Activated CD8-positive, alpha-beta T cell treated with anti-CD3 and anti-CD28 coated beads for 36 hours (primary cell): ENCODE measurements at regions not wholly inside any gene's neighbourhood (a gene's known extent, or its start where the extent isn't known, plus 50 kb on each side); places are given as distances from the start of the nearest gene placed in this dataset.

Experiments
- ATAC-seq: fragments of 200-7000 bp; cut with Tn5 transposase; one replicate; pipeline ENCODE4 v1.10.0; 2021; ENCODE audit warnings: mild to moderate bottlenecking, moderate library complexity
- CTCF ChIA-PET: fragments of 350-600 bp; sonication (Branson Sonifier 250); formaldehyde crosslinking; loops from one replicate; lab custom pipeline; 2021; ENCODE audit warnings: antibody characterized with exemption; lab: Charles Lee
- POLR2A ChIA-PET: fragments of 350-600 bp; sonication (Branson Sonifier 250); formaldehyde crosslinking; loops from one replicate; lab custom pipeline; 2021; ENCODE audit warnings: antibody characterized with exemption; lab: Charles Lee
- DNase-seq: peaks from one replicate; pipeline ENCODE4 v3.0.0-alpha.2; 2020
- H3K27ac Mint-ChIP-seq: one replicate; pipeline ENCODE4 v1.8.0; 2021; ENCODE audit warnings: mild to moderate bottlenecking, mixed read lengths
- H3K27me3 Mint-ChIP-seq: one replicate; pipeline ENCODE4 v1.8.0; 2021; ENCODE audit warnings: mixed read lengths
- H3K36me3 Mint-ChIP-seq: one replicate; pipeline ENCODE4 v1.8.0; 2021; ENCODE audit warnings: low read depth, mixed read lengths
- H3K4me1 Mint-ChIP-seq: one replicate; pipeline ENCODE4 v1.8.0; 2021; ENCODE audit warnings: low read depth, mixed read lengths
- H3K4me3 Mint-ChIP-seq: one replicate; pipeline ENCODE4 v1.8.0; 2021; ENCODE audit warnings: mild to moderate bottlenecking, moderate library complexity, mixed read lengths
- H3K9me3 Mint-ChIP-seq: one replicate; pipeline ENCODE4 v1.8.0; 2021; ENCODE audit warnings: mixed read lengths
- intact Hi-C: fragments of 100-400 bp; cut with micrococcal nuclease; formaldehyde crosslinking; loops from one replicate; pipeline ENCODE4 v1.10.0; 2022
- TF ChIP-seq, protein P1 (sequence below): fragments of 200-600 bp; IDR thresholded peaks from one replicate; pipeline ENCODE4 v1.8.0; 2022; ENCODE audit warnings: antibody characterized with exemption, mild to moderate bottlenecking

DNA sequence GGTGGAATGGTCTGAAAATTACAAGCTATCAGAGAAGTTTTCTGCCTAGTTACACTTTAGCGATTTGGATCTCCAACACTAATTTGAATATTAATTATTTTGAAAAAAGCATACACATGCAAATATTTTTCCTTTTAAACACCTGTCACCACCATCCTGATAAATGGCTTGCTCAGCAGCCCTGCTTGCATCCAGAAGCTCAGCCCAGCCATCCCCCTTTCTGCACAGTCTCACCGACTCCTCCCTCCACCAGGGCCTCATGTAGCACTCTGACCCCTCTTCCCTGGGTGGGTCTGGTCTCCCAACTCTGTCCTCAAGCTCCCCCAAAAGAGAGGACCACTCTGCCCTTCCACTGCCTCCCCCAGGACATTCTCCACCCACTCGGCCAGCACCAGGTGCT lies 70.0 kb downstream of the C5orf15 start:
- H3K27ac Mint-ChIP-seq: no peak overlapping the region
- TF ChIP-seq, protein P1, sequence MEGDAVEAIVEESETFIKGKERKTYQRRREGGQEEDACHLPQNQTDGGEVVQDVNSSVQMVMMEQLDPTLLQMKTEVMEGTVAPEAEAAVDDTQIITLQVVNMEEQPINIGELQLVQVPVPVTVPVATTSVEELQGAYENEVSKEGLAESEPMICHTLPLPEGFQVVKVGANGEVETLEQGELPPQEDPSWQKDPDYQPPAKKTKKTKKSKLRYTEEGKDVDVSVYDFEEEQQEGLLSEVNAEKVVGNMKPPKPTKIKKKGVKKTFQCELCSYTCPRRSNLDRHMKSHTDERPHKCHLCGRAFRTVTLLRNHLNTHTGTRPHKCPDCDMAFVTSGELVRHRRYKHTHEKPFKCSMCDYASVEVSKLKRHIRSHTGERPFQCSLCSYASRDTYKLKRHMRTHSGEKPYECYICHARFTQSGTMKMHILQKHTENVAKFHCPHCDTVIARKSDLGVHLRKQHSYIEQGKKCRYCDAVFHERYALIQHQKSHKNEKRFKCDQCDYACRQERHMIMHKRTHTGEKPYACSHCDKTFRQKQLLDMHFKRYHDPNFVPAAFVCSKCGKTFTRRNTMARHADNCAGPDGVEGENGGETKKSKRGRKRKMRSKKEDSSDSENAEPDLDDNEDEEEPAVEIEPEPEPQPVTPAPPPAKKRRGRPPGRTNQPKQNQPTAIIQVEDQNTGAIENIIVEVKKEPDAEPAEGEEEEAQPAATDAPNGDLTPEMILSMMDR: no peak
- intact Hi-C loops: no loop called here
- DNase-seq (no peak), ATAC-seq (no peak)
- POLR2A ChIA-PET: interaction anchor here (0.6 kb wide), 1 partner anchor 218 kb away, joined by 3 read pairs; no protein-coding TSS in a partner anchor
- H3K4me3 Mint-ChIP-seq: no peak overlapping the region
- H3K36me3 Mint-ChIP-seq: no peaks in the 10 kb centered on the region
- CTCF ChIA-PET: interaction anchor here (2.0 kb wide), 1 partner anchor 29 kb away, joined by 9 read pairs; no protein-coding TSS in a partner anchor
- no peaks in the 10 kb centered on the region for H3K4me1 Mint-ChIP-seq
- no peaks in the 10 kb centered on the region for H3K9me3 Mint-ChIP-seq
- no peaks in the 10 kb centered on the region for H3K27me3 Mint-ChIP-seq

DNA sequence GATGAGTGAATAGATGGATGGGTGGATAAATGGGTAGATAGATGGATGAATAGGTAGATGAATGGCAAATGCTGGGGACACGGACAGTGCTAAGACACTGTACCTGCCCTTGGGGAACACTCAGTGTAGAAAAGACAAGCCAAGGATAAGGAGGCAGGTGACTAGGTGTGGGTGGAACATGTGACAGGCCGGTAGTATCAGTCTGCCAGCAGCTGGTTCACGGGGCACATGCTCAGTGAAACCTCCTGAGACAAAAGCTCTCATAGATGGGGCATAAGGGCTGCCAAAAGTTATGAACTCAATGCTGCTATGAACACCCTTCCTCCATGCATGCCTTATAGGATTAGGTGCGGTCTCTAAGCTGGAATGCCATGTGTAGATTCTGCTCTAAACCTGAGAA lies 71.0 kb downstream of the C5orf15 start:
- Mint-ChIP-seq H3K27me3 (no peaks in the 10 kb centered on the region), H3K27ac (no peak overlapping the region), H3K9me3 (no peaks in the 10 kb centered on the region), H3K36me3 (no peaks in the 10 kb centered on the region), H3K4me1 (no peaks in the 10 kb centered on the region), H3K4me3 (no peak overlapping the region)
- intact Hi-C loops: no loop called here
- ATAC-seq: no peak
- CTCF ChIA-PET: interaction anchor here (1.0 to 2.0 kb wide), 3 partner anchors 28 to 61 kb away, joined by 3 to 9 read pairs (median 4); no protein-coding TSS in a partner anchor
- DNase-seq: no peak
- POLR2A ChIA-PET: no interaction called here
- TF ChIP-seq, protein P1: no peak

DNA sequence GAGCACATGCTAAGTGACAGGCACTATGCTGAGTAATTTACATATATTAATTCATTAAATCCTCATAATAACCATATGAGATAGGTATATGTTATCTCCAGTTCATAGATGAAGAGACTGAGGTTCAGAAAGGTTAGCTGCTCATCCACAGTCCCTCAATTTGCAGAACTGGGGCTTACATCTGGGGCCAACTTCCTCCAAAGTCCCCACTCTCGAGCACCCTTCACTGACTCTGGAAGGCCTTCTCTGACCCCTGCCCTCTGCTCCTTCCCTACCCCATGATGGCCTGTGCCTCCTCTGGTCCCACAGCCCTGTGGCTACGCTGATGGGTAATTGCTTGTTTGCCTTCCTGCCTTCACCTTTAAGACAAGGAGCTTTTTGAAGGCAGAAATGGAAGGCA lies 71.6 kb downstream of the C5orf15 start:
- DNase-seq (no peak), ATAC-seq (no peak)
- ChIA-PET CTCF (interaction anchor here (1.0 to 1.4 kb wide), 2 partner anchors 47 to 60 kb away, joined by 3 to 4 read pairs; no protein-coding TSS in a partner anchor), POLR2A (no interaction called here)
- no peak overlapping the region for H3K4me3 Mint-ChIP-seq
- no peaks in the 10 kb centered on the region for H3K4me1 Mint-ChIP-seq
- H3K27me3 Mint-ChIP-seq: no peaks in the 10 kb centered on the region
- intact Hi-C loops: no loop called here
- H3K36me3 Mint-ChIP-seq: no peaks in the 10 kb centered on the region
- TF ChIP-seq, protein P1: no peak
- H3K9me3 Mint-ChIP-seq: no peaks in the 10 kb centered on the region
- H3K27ac Mint-ChIP-seq: no peak overlapping the region

DNA sequence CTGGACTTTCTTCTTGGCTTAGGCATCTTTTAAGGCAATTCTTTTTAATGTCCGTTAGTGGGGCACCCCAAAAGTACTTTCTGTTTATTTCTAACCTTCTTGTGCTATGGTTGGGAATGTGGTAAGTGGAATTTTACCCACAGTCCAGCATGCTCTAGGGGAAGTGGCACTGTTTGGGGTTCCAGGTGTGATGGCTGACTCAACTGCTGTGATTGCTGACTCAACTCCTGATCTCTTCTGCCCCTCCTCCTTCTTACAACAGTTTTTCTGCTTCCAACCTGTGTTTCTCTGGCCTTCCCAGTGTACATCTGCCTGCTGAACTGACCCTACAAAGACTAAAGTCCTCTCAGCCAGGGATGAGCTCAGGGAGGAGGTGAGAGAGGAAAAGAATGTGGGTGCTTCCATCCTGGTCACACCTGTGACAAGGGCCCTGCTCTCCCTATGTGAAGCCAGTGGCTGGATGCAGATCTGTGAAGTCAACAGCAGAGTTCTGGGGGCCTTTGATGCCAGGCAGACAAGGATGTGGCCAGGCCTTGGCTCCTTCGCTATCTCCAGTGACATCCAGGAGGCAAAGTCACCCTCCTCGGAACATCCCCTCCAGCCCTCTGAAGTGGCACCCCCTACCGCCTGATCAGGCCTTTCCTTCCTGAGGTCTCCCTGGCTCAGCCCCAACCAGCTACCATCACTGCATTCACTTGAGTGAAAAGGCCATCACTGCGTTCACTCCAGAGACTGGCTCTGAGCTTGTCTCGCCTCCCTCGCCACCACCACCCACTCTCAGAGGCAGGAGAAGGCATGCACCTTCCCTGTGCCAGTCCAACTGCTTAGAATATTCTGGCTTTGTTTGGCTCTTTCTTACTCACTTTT lies 72.2 kb downstream of the C5orf15 start:
- ATAC-seq: no peak
- H3K27me3 Mint-ChIP-seq: no peaks in the 10 kb centered on the region
- H3K9me3 Mint-ChIP-seq: no peaks in the 10 kb centered on the region

More for the DNA sequence above, 72.2 kb downstream of the C5orf15 start:
- DNase-seq: no peak
- Mint-ChIP-seq H3K4me3 (no peak overlapping the region), H3K27ac (no peak overlapping the region), H3K36me3 (no peaks in the 10 kb centered on the region), H3K4me1 (no peaks in the 10 kb centered on the region)
- POLR2A ChIA-PET: no interaction called here
- CTCF ChIA-PET: interaction anchor here (1.4 kb wide), 1 partner anchor 59 kb away, joined by 4 read pairs; no protein-coding TSS in a partner anchor
- TF ChIP-seq, protein P1: no peak
- intact Hi-C loops: no loop called here
